PC-9 (cell line): ENCODE measurements at regions not wholly inside any gene's neighbourhood (a gene's known extent, or its start where the extent isn't known, plus 50 kb on each side); places are given as distances from the start of the nearest gene placed in this dataset.

Experiments used
- EZH2 ChIP-seq: fragments of 200-600 bp; sonication (generic); IDR thresholded peaks from 2 replicates; pipeline ENCODE4 v1.8.0; 2017; ENCODE audit warnings: antibody characterized with exemption, low read depth
- TF ChIP-seq, protein P1 (sequence below): fragments of 200-600 bp; sonication (generic); conservative IDR thresholded peaks from 2 replicates; pipeline ENCODE4 v1.6.1; 2017; ENCODE audit warnings: mixed run types, antibody characterized with exemption, mild to moderate bottlenecking, moderate library complexity

DNA sequence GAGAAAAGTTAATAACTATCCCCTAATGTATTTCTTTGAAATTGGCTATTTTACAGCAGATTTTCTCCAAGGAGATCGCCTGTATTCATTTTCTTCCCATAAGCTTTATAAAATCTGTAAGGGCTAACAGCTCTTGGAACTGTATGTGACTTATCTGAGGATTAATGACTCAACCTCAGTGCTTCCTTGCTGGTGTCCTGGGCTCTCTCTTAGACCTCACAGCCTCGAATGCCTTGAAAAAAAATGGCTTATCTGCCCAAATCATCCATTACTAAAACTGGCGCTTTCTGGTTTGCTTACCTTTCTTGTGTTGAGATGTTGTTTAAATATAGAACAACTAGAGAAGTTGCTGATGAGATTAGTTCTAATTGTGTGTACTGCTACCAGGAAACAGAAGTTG lies 713.6 kb downstream of the SLC4A3 start:
- TF ChIP-seq, protein P1, sequence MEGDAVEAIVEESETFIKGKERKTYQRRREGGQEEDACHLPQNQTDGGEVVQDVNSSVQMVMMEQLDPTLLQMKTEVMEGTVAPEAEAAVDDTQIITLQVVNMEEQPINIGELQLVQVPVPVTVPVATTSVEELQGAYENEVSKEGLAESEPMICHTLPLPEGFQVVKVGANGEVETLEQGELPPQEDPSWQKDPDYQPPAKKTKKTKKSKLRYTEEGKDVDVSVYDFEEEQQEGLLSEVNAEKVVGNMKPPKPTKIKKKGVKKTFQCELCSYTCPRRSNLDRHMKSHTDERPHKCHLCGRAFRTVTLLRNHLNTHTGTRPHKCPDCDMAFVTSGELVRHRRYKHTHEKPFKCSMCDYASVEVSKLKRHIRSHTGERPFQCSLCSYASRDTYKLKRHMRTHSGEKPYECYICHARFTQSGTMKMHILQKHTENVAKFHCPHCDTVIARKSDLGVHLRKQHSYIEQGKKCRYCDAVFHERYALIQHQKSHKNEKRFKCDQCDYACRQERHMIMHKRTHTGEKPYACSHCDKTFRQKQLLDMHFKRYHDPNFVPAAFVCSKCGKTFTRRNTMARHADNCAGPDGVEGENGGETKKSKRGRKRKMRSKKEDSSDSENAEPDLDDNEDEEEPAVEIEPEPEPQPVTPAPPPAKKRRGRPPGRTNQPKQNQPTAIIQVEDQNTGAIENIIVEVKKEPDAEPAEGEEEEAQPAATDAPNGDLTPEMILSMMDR, result no peak
- no peak for TF ChIP-seq EZH2
